KMS-11 (cell line): ENCODE measurements at regions not wholly inside any gene's neighbourhood (a gene's known extent, or its start where the extent isn't known, plus 50 kb on each side); places are given as distances from the start of the nearest gene placed in this dataset.

ENCODE experiments used
- H2AFZ ChIP-seq: fragments of 200-600 bp; sonication (generic); 2 replicates; pipeline ENCODE4 v1.6.1; 2016; ENCODE audit warnings: antibody characterized with exemption, mixed run types, low read depth
- H3K27ac ChIP-seq: fragments of 200-600 bp; sonication (generic); 2 replicates; pipeline ENCODE4 v1.6.1; 2016; ENCODE audit warnings: mild to moderate bottlenecking, mixed run types
- H3K27me3 ChIP-seq: fragments of 200-600 bp; sonication (generic); 2 replicates; pipeline ENCODE4 v1.6.1; 2017; ENCODE audit warnings: mild to moderate bottlenecking, low read depth, mixed run types, moderate library complexity; ENCODE audit not compliant: insufficient read depth
- H3K36me3 ChIP-seq: fragments of 200-600 bp; sonication (generic); 2 replicates; pipeline ENCODE4 v1.6.1; 2017; ENCODE audit warnings: mild to moderate bottlenecking, mixed run types; ENCODE audit not compliant: insufficient read depth
- H3K4me1 ChIP-seq: fragments of 200-600 bp; sonication (generic); 2 replicates; pipeline ENCODE4 v1.6.1; 2016; ENCODE audit warnings: mild to moderate bottlenecking, low read depth, mixed run types; ENCODE audit not compliant: poor library complexity, severe bottlenecking
- H3K4me2 ChIP-seq: fragments of 200-600 bp; sonication (generic); 2 replicates; pipeline ENCODE4 v1.7.0; 2016; ENCODE audit warnings: mild to moderate bottlenecking, mixed run types
- H3K4me3 ChIP-seq: fragments of 200-600 bp; sonication (generic); IDR thresholded peaks from 2 replicates; pipeline ENCODE4 v1.6.1; 2017; ENCODE audit warnings: low read depth, low read length, mixed read lengths; ENCODE audit not compliant: insufficient read depth
- H3K79me2 ChIP-seq: fragments of 200-600 bp; sonication (generic); 2 replicates; pipeline ENCODE4 v1.6.1; 2016; ENCODE audit warnings: low read depth, mixed run types; ENCODE audit not compliant: insufficient read depth
- H3K9ac ChIP-seq: fragments of 200-600 bp; sonication (generic); 2 replicates; pipeline ENCODE4 v1.6.1; 2016; ENCODE audit warnings: mild to moderate bottlenecking, mixed run types
- H4K20me1 ChIP-seq: fragments of 200-600 bp; sonication (generic); 2 replicates; pipeline ENCODE4 v1.6.1; 2016; ENCODE audit warnings: mild to moderate bottlenecking, mixed run types; ENCODE audit not compliant: insufficient read depth
- CTCF ChIP-seq: fragments of 200-600 bp; sonication (generic); conservative IDR thresholded peaks from 2 replicates; pipeline ENCODE4 v1.6.1; 2017; ENCODE audit warnings: low read depth, mild to moderate bottlenecking, antibody characterized with exemption, low read length, moderate library complexity, mixed read lengths

GRCh38 chr7:32140210-32140939 lies 70.2 kb upstream of the PDE1C start:
- no peaks in the 10 kb centered on the region for H3K36me3 ChIP-seq
- H3K79me2 ChIP-seq: no peaks in the 10 kb centered on the region
- no peaks in the 10 kb centered on the region for H3K27me3 ChIP-seq
- H4K20me1 ChIP-seq: no peaks in the 10 kb centered on the region
- no peak overlapping the region for H3K9ac ChIP-seq
- H3K4me2 ChIP-seq: no peak overlapping the region
- H3K4me3 ChIP-seq: no peak overlapping the region
- H2AFZ ChIP-seq: no peak overlapping the region
- no peak for TF ChIP-seq CTCF
- no peaks in the 10 kb centered on the region for H3K4me1 ChIP-seq
- no peak overlapping the region for H3K27ac ChIP-seq

- no peaks in the 10 kb centered on the region for H4K20me1 ChIP-seq
- no peak overlapping the region for H2AFZ ChIP-seq
- H3K4me3 ChIP-seq: no peak overlapping the region
- no peak overlapping the region for H3K9ac ChIP-seq
- H3K79me2 ChIP-seq: no peaks in the 10 kb centered on the region
- H3K27ac ChIP-seq: no peak overlapping the region
- no peak overlapping the region for H3K4me2 ChIP-seq
- H3K36me3 ChIP-seq: no peaks in the 10 kb centered on the region
- no peaks in the 10 kb centered on the region for H3K4me1 ChIP-seq
- no peaks in the 10 kb centered on the region for H3K27me3 ChIP-seq
- TF ChIP-seq CTCF: no peak
Measured at GRCh38 chr7:32137059-32137458, 66.9 kb upstream of the PDE1C start.

GRCh38 chr7:32131091-32131490 lies 60.9 kb upstream of the PDE1C start:
- no peak for TF ChIP-seq CTCF
- no peaks in the 10 kb centered on the region for H3K27me3 ChIP-seq
- H3K27ac ChIP-seq: no peak overlapping the region
- no peaks in the 10 kb centered on the region for H4K20me1 ChIP-seq
- no peak overlapping the region for H2AFZ ChIP-seq
- no peaks in the 10 kb centered on the region for H3K79me2 ChIP-seq
- no peaks in the 10 kb centered on the region for H3K4me1 ChIP-seq
- H3K36me3 ChIP-seq: no peaks in the 10 kb centered on the region
- H3K4me2 ChIP-seq: no peak overlapping the region
- H3K4me3 ChIP-seq: no peak overlapping the region
- no peak overlapping the region for H3K9ac ChIP-seq

- no peaks in the 10 kb centered on the region for H3K27me3 ChIP-seq
- H3K4me3 ChIP-seq: no peak overlapping the region
- no peaks in the 10 kb centered on the region for H3K4me1 ChIP-seq
Measured at GRCh38 chr7:32126843-32127242, 56.6 kb upstream of the PDE1C start.

More at GRCh38 chr7:32126843-32127242, 56.6 kb upstream of the PDE1C start:
- TF ChIP-seq CTCF: no peak
- H3K27ac ChIP-seq: no peak overlapping the region
- H3K9ac ChIP-seq: no peak overlapping the region
- H3K36me3 ChIP-seq: no peaks in the 10 kb centered on the region
- no peaks in the 10 kb centered on the region for H3K79me2 ChIP-seq
- no peak overlapping the region for H2AFZ ChIP-seq
- H3K4me2 ChIP-seq: no peak overlapping the region
- no peaks in the 10 kb centered on the region for H4K20me1 ChIP-seq
